K562 (cell line): ENCODE measurements at regions not wholly inside any gene's neighbourhood (a gene's known extent, or its start where the extent isn't known, plus 50 kb on each side); places are given as distances from the start of the nearest gene placed in this dataset.
A peak's percentile ranks its signal among the peaks of the same experiment; 100 is the strongest.

Experiments used
- BRD4 ChIP-seq: fragments of 200-600 bp; sonication (generic); IDR thresholded peaks from 2 replicates; pipeline ENCODE4 v1.6.1; 2017; ENCODE audit warnings: inconsistent platforms
- CEBPG ChIP-seq, 3 experiments: fragments of 200-800 bp in 1 of 3; sonication (Bioruptor generic) in 1 of 3; sonication (generic) in 1 of 3; formaldehyde crosslinking in 1 of 3; IDR thresholded peaks in 2 of 3; conservative IDR thresholded peaks in 1 of 3; 2 replicates each; pipeline versions ENCODE4 v1.6.1 to v1.8.0; 2016 to 2022; ENCODE audit warnings: missing compliant biosample characterization in 2 of 3, missing genetic modification characterization in 2 of 3, mild to moderate bottlenecking in 1 of 3, missing genetic modification reagents in 1 of 3
- EP300 ChIP-seq: IDR thresholded peaks from 2 replicates; pipeline ENCODE4 v1.6.1; 2012; ENCODE audit warnings: low read length, improper control_type of control experiment
- FOXA3 ChIP-seq, 2 experiments: fragments of 450-650 bp in 1 of 2; sonication (generic) in 1 of 2; formaldehyde crosslinking; IDR thresholded peaks in 1 of 2; conservative IDR thresholded peaks in 1 of 2; 2 replicates each; pipeline versions ENCODE4 v1.4.0 to v1.8.0; 2020 to 2022; ENCODE audit warnings: mild to moderate bottlenecking in 2 of 2, missing genetic modification reagents in 1 of 2
- FUS ChIP-seq: fragments of 200-400 bp; formaldehyde crosslinking; optimal IDR thresholded peaks from 2 replicates; pipeline ENCODE3; 2017; ENCODE audit warnings: low read depth, low read length
- GATA2 ChIP-seq: sonication (generic); formaldehyde crosslinking; IDR thresholded peaks from 2 replicates; pipeline ENCODE4 v1.4.0; 2020; ENCODE audit warnings: mild to moderate bottlenecking, missing genetic modification reagents
- HCFC1 ChIP-seq: IDR thresholded peaks from 2 replicates; pipeline ENCODE4 v1.6.1; 2012; ENCODE audit warnings: low read depth, low read length, improper control_type of control experiment
- HINFP ChIP-seq: fragments of 450-650 bp; conservative IDR thresholded peaks from 2 replicates; pipeline ENCODE4 v1.6.1; 2016; ENCODE audit warnings: missing genetic modification characterization, low read depth, mild to moderate bottlenecking, control low read depth, missing compliant biosample characterization
- HLTF ChIP-seq: fragments of 450-650 bp; IDR thresholded peaks from 2 replicates; pipeline ENCODE4 v1.6.1; 2016
- KAT2B ChIP-seq: IDR thresholded peaks from one replicate; pipeline ENCODE4 v1.6.1; 2012; ENCODE audit warnings: low read depth, mild to moderate bottlenecking, control low read depth, inconsistent platforms, low read length, moderate library complexity
- MNT ChIP-seq, 2 experiments: fragments of 450-650 bp; conservative IDR thresholded peaks; 2 replicates each; pipeline ENCODE4 v1.6.1; 2017; ENCODE audit warnings: mild to moderate bottlenecking in 2 of 2, moderate library complexity in 2 of 2
- MTA2 ChIP-seq: fragments of 450-650 bp; IDR thresholded peaks from 2 replicates; pipeline ENCODE4 v1.6.1; 2016; ENCODE audit warnings: low read depth
- PCBP2 ChIP-seq: fragments of 200-400 bp; formaldehyde crosslinking; IDR thresholded peaks from 2 replicates; pipeline ENCODE4 v1.6.1; 2018; ENCODE audit warnings: low read length, low read depth, mild to moderate bottlenecking, moderate library complexity; ENCODE audit not compliant: poor library complexity, severe bottlenecking
- RFX1 ChIP-seq: fragments of 450-650 bp; IDR thresholded peaks from 2 replicates; pipeline ENCODE4 v1.6.1; 2016; ENCODE audit warnings: mild to moderate bottlenecking, moderate library complexity
- SIX5 ChIP-seq, 2 experiments: IDR thresholded peaks; 2 replicates each; pipeline ENCODE4 v1.6.1; 2011; ENCODE audit warnings: low read length in 2 of 2, borderline replicate concordance in 1 of 2, low read depth in 1 of 2, mild to moderate bottlenecking in 1 of 2, moderate library complexity in 1 of 2; ENCODE audit not compliant: insufficient read depth in 1 of 2
- SPI1 ChIP-seq: IDR thresholded peaks from 2 replicates; pipeline ENCODE4 v1.6.1; 2011; ENCODE audit warnings: low read depth, low read length, control low read depth, borderline replicate concordance
- USF2 ChIP-seq: sonication (generic); formaldehyde crosslinking; IDR thresholded peaks from 2 replicates; pipeline ENCODE4 v1.5.0; 2020; ENCODE audit warnings: missing genetic modification reagents
- ZBTB11 ChIP-seq, 3 experiments: fragments of 200-800 bp in 1 of 3; fragments of 250-450 bp in 1 of 3; fragments of 450-650 bp in 1 of 3; sonication (Bioruptor Pico) in 1 of 3; sonication (Bioruptor generic) in 1 of 3; formaldehyde crosslinking in 1 of 3; IDR thresholded peaks; 2 replicates each; pipeline versions ENCODE4 v1.6.1 to v1.8.0; 2016 to 2022; ENCODE audit warnings: mild to moderate bottlenecking in 2 of 3, missing genetic modification characterization in 2 of 3, missing compliant biosample characterization in 1 of 3, moderate library complexity in 1 of 3
- ZNF143 ChIP-seq: sonication (generic); formaldehyde crosslinking; IDR thresholded peaks from 2 replicates; pipeline ENCODE4 v1.9.0; 2022; ENCODE audit warnings: mild to moderate bottlenecking, missing genetic modification reagents
- ZNF384 ChIP-seq: IDR thresholded peaks from 2 replicates; pipeline ENCODE4 v1.6.1; 2012; ENCODE audit warnings: low read depth, low read length, improper control_type of control experiment
- ZNF668 ChIP-seq: fragments of 250-450 bp; sonication (Bioruptor Pico); IDR thresholded peaks from 2 replicates; pipeline ENCODE4 v1.8.0; 2022; ENCODE audit warnings: mild to moderate bottlenecking, inconsistent platforms

- TF ChIP-seq USF2 = no peak
- peak; percentile 85 for TF ChIP-seq ZNF143 (CRISPR knock-in tag)
- no peak for TF ChIP-seq HLTF
- no peak for TF ChIP-seq FUS
- TF ChIP-seq ZNF384 = no peak
- peak; percentile 66; the same call in 1 of the 2 replicates for TF ChIP-seq SPI1
- no peak for TF ChIP-seq BRD4
- TF ChIP-seq GATA2 = peak; percentile 59; the same call in 1 of the 2 replicates
- TF ChIP-seq MNT (conservative IDR thresholded peaks at IDR 0.05) = no peak
- TF ChIP-seq MTA2 = no peak
- TF ChIP-seq PCBP2 = no peak
- TF ChIP-seq RFX1 = peak; percentile 81
- no peak for TF ChIP-seq ZBTB11 (CRISPR knock-in tag; IDR thresholded peaks at IDR 0.05)
- peak; percentile 57 to 59 for TF ChIP-seq SIX5 (IDR thresholded peaks at IDR 0.05; ENCODE audit: borderline replicate concordance in 1 of 2, insufficient read depth in 1 of 2, low read depth in 1 of 2, low read length in 2 of 2)
- peak; percentile 88 for TF ChIP-seq CEBPG (CRISPR knock-in tag; IDR thresholded peaks at IDR 0.05)
- peak; percentile 76 to 89 for TF ChIP-seq CEBPG (tag; conservative IDR thresholded peaks at IDR 0.05 in 1 of 2, IDR thresholded peaks at IDR 0.05 in 1 of 2)
- no peak for TF ChIP-seq HINFP (tag)
- TF ChIP-seq FOXA3 (CRISPR knock-in tag; conservative IDR thresholded peaks at IDR 0.05 in 1 of 2, IDR thresholded peaks at IDR 0.05 in 1 of 2) = no peak
- no peak for TF ChIP-seq ZNF668 (CRISPR knock-in tag)
- TF ChIP-seq HCFC1 = peak; percentile 88
- no peak for TF ChIP-seq EP300
- no peak for TF ChIP-seq KAT2B
These were observed 153.6 kb downstream of the C16orf95 start (continued) for GRCh38 chr16:87163637-87164036.
